DMS 273 (cell line): ENCODE measurements at regions not wholly inside any gene's neighbourhood (a gene's known extent, or its start where the extent isn't known, plus 50 kb on each side); places are given as distances from the start of the nearest gene placed in this dataset.

ENCODE experiments used
- DNase-seq: peaks from one replicate; lab custom pipeline; 2025; ENCODE audit not compliant: unreplicated experiment; lab: John Stamatoyannopoulos, UW

GRCh38 chr4:179867300-179867878, 2375.8 kb upstream of the TENM3 start:
- DNase-seq, result peak; percentile 67

GRCh38 chr4:179871726-179872125, 2371.5 kb upstream of the TENM3 start:
- no peak for DNase-seq

GRCh38 chr4:179872755-179873154, 2370.4 kb upstream of the TENM3 start:
- DNase-seq, result no peak

- DNase-seq, result no peak
Observed at GRCh38 chr4:179880756-179881155, 2362.4 kb upstream of the TENM3 start.

- no peak for DNase-seq
Observed at GRCh38 chr4:179894066-179894778, 2349.0 kb upstream of the TENM3 start.

- no peak for DNase-seq
Observed at GRCh38 chr4:179919587-179919986, 2323.6 kb upstream of the TENM3 start.

- DNase-seq, result no peak
Observed at GRCh38 chr4:179927473-179927872, 2315.7 kb upstream of the TENM3 start.

- DNase-seq, result no peak
Observed at GRCh38 chr4:179941911-179942310, 2301.3 kb upstream of the TENM3 start.

- no peak for DNase-seq
Observed at GRCh38 chr4:179976777-179977176, 2266.4 kb upstream of the TENM3 start.

- DNase-seq, result no peak
Observed at GRCh38 chr4:179977378-179977777, 2265.8 kb upstream of the TENM3 start.

GRCh38 chr4:179981161-179981560, 2262.0 kb upstream of the TENM3 start:
- no peak for DNase-seq

- no peak for DNase-seq
Observed at GRCh38 chr4:179989975-179990374, 2253.2 kb upstream of the TENM3 start.

- DNase-seq, result no peak
Observed at GRCh38 chr4:180009316-180009715, 2233.9 kb upstream of the TENM3 start.

GRCh38 chr4:180028682-180029081, 2214.5 kb upstream of the TENM3 start:
- peak; percentile 43 for DNase-seq

- no peak for DNase-seq
Observed at GRCh38 chr4:180031330-180031729, 2211.9 kb upstream of the TENM3 start.

- DNase-seq, result no peak
Observed at GRCh38 chr4:180041576-180041975, 2201.6 kb upstream of the TENM3 start.

GRCh38 chr4:180052629-180053028, 2190.6 kb upstream of the TENM3 start:
- no peak for DNase-seq

GRCh38 chr4:180054291-180054690, 2188.9 kb upstream of the TENM3 start:
- no peak for DNase-seq

GRCh38 chr4:180057299-180057721, 2185.9 kb upstream of the TENM3 start:
- peak; percentile 10 for DNase-seq

- peak; percentile 13 for DNase-seq
Observed at GRCh38 chr4:180057891-180058671, 2185.1 kb upstream of the TENM3 start.

GRCh38 chr4:180058691-180059215, 2184.4 kb upstream of the TENM3 start:
- peak; percentile 29 for DNase-seq
